ENCODE measurements at regions not wholly inside any gene's neighbourhood (a gene's known extent, or its start where the extent isn't known, plus 50 kb on each side); places are given as distances from the start of the nearest gene placed in this dataset.

DNA sequence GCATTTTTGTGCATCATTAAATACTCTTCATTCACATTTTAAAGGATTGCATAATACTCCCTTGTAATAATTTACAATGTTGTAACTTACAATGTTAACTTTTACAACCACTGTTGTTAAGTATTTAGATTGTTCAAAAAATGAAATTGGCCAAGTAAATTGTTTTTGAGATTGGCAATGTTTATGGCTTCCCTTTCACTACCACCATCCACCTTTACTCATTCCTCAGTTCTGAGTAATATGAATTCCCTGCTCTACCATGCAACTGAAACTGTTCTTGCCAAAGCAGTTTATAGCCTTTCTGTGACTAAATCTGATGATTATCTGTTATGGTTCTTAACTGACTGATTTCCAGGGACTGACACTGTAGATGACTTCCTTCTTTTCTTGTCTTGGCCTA lies 80.5 kb upstream of the TMEM106B start:
- DNase-seq (ENCODE audit: low read depth) = peak; percentile 60

DNA sequence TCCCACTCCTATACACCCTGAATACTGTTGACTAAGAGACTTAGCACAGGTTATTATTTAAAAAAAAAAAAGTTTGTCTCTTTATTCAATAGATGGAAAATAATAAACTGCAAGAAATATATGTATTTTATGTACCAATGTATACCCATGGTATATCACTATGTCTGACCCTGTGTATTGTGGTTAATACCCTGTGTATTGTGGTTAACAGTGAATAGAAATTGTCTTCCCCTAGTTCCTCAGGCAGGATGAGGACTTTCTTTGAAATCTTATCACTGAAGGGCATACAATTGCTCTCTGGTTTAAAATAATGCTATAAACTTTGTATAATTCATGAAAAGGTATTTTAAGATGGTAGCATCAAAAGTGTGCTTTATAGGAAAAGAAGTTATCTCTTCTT lies 80.0 kb upstream of the TMEM106B start:
- DNase-seq (ENCODE audit: low read depth) = no peak

DNA sequence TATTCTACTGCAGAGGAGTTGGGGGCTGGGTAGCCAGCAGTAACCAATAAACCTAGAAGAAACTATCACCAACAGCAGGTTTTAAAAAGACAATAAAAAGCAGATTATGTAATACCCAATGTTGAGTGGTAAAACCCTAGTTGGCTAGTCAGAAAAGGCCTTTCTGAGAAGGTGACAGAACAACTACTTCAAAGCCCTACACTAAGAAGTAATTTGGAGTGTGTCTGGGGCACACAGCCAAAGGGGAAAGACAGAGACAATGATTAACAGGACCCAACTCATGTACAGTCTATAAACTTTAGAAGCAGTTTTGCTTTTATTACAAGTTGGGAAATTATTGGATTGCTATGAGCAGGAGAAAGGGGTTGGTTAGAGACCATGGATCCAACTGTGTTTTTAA lies 77.2 kb upstream of the TMEM106B start:
- DNase-seq (ENCODE audit: low read depth) = no peak

DNA sequence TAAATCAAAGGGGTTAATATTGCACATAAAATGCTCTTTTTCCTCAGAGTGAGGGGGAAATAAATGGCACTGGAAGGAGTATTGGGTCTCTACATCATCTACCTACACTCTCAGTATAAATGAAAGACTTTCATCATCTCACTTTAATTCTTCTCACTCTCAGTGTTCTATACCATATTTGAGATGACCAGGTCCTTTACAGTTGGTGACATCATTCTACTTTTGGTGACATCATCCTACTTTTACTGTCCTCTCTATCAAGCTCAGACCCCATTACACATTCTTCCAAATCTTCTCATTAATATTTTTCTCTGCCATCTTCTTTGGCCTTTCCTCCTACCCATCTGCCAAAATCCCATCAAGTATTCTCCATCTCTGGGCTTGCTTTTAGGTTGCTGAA lies 74.6 kb upstream of the TMEM106B start:
- DNase-seq (ENCODE audit: low read depth) = no peak

DNA sequence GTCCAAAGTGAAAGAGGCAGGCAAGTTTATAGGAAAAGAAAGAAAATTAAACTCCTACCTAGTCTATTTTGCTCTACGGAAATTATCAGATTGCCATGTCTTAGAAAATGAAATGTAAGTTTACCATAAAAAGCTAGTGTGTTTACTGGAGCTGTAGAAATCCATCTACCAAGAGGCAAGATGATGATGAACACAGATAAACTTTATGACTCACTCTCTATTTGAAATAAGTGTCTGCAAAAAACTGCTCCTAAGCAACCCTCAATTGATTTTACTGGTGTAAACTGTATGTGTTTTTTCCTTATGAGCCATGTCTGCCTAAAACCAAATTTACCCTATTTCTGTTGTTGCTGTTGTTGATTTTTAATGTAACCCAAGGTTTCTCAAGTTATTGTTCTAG lies 73.8 kb upstream of the TMEM106B start:
- DNase-seq (ENCODE audit: low read depth) = peak; percentile 57

DNA sequence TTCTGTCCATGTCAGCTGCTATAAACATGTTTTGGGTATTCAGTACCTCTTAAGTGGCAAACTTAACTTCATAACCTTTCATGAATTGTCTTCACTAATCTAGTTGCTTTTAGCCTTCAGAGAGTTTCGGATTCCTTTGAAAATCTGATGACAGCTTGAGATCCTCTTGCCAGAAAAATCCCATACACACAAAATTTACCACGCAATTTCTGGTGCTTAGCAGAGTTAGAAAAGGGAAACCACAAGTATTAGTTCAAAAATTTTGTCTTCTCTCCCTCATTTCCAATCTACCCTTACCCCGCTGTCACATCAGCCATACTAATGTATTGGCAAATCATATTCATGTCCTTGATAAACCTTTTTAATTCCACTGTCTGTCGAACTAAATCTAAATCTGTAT lies 72.7 kb upstream of the TMEM106B start:
- DNase-seq (ENCODE audit: low read depth) = peak; percentile 18

DNA sequence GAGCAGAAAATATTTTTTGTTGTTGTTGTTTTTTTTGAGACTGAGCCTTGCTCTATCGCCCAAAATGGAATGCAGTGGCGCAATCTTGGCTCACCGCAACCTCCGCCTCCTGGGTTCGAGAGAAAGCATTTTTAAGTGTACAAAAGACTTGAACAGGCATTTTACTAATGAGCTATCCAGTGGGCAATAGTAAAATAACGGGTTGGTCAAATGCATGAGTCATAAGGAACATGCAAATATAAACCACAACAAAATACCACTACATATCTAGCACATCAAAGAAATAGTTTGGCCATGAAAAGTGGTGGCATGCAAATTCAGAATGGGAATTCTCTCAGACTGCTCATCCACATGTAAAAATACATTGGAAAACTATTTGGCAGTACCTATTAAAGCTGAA lies 71.7 kb upstream of the TMEM106B start:
- peak; percentile 93 for DNase-seq (ENCODE audit: low read depth)

DNA sequence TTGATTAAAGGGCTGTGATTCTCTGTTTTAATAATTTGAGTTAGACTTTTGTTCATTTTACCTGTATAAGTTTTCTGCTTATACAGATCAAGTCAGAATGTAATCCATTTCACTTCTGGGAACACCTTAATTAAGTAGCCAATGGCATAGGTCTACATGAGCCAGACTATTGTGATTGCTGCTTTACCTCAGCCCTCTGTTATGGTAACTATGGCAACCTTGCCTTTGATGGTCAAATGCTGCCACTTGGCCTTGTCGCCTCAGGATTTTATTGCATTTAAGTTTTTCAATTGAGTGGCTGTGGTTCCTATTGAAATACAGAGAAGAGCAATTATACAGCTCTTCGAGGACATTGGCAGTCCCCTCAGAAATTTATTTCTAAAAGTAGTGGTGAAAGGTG lies 64.3 kb upstream of the TMEM106B start:
- DNase-seq (ENCODE audit: low read depth) = no peak

DNA sequence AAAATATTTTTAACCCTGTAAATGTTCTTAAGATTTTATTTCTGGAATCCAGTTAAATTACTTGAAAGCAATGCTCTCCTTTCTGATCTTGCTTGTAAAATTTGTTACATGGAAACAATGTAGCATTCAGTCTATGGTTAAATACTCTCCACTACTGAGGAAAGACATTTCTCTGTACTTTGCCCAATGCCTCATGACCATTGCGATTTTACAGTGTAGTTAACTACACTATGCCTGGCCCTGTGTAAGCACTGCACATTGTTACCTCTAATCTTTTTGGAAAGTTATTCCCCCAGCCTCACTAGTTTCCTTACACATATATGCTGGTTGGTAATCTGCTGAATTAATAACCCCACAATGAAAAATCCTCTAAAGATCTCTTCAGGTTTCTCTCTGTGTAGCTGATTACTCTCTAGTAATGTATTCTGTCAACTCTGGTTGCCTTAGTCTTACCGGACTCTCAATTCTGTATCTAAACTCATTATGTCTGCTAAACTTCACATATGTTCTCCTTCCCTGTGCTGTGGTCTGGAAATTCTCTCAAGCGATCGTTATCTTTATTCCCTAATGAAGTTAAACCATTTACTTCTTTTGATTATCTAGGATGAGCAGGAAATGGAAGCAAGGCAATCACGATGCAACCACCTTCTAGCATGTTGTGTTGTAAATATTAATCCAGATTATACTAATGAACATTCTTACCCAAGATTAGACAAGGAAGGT lies 58.7 kb upstream of the TMEM106B start:
- no peak for DNase-seq (ENCODE audit: low read depth)

DNA sequence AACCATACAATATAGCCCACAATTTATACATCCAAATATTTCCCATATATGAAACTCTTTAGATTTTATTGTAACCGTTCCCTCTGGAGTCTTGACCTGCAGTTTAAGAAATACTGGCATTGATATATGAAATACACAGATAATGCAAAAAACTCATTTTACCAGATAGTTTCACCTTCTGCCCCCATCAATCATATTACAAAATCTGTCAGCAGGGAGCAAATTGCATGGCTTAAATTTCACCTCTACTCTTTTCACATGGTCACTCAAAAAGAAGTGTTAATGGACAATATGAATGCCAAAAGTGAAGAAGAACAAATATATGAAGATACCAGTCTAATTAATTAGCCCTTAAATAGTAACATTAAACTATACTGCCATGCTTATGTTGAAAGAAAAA lies 57.0 kb upstream of the TMEM106B start:
- DNase-seq (ENCODE audit: low read depth) = no peak

DNA sequence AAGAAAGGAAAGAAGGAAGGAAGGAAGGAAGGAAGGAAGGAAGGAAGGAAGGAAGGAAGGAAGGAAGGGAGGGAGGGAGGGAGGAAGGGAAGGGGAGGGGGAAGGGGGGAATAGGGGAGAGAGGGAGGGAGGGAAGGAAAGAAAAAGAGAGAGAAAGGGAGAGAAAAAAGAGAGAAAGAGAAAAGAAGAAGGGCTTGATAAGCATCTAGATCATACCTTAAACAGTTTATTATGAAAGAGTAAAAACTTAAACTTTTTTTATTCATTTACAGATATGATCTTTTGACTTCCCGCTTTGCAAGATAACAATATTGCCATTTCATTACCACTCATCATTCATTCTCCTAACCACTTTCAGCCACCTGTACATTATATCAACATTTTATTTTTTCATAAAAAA lies 53.6 kb upstream of the TMEM106B start:
- no peak for DNase-seq (ENCODE audit: low read depth)

DNA sequence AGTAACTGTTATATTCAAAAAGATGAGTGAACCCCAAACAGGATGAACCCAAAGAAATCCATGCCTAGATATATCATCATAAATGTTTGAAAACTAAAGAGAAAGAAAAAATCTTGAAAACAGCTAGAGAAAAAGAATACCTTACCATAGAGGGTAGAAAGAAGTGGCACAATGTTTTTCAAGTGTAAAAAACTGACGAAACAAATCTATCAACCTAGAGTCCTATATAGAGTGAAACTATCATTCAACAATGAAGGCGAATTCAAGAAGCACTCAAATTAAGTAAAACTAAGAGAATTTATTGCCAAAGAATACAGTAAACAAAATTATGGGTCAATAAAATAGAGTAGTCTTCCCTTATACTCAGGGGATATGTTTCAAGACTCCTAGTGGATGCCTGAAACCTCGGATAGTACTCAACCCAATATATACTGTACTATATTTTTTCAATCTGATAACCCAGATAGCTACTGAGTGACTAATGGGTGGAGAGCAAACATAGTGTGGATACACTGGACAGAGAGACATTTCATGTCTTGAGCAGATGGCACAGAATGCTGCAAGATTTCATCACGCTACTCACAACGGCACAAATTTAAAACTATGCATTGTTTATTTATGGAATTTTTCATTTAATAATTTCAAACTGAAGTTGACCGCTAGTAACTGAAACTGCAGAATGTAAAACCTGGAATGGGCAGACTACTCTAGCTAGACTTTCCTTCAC lies 52.6 kb upstream of the TMEM106B start:
- peak; percentile 44 for DNase-seq (ENCODE audit: low read depth)

DNA sequence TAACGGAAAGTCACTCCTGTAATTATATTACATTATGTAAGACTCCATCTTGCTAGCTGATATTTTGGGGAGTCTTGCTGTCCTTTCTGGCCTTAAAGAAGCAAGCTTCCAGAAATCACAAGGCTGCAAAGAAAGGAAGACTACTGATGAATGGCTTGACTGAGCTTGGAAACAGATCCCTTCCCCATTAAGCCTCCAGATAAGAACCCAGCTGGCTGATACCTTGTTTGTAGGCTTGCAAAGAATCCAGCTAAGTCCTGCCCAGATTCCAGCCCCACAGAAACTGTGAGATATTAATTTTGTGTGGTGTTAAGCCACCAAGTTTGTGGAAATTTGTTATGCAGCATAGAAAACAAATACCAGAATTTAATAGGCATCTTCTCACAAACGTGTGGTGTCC lies 49.9 kb upstream of the TMEM106B start:
- DNase-seq (ENCODE audit: low read depth) = peak; percentile 13

All from amniotic epithelial cell (primary cell).